Left renal pelvis (tissue), 4 donors: ENCODE measurements at regions not wholly inside any gene's neighbourhood (a gene's known extent, or its start where the extent isn't known, plus 50 kb on each side); places are given as distances from the start of the nearest gene placed in this dataset.

ENCODE experiments used
- DNase-seq, 4 donors: peaks; one replicate each; pipeline ENCODE4 v3.0.0-alpha.2; 2013; ENCODE audit warnings: low read depth in 4 of 4, low spot score in 3 of 4

GRCh38 chr2:173584000-173584399 lies 229.3 kb downstream of the CDCA7 start:
- no peak for DNase-seq

- no peak for DNase-seq
These were observed 230.2 kb downstream of the CDCA7 start for GRCh38 chr2:173584676-173585458.

DNA sequence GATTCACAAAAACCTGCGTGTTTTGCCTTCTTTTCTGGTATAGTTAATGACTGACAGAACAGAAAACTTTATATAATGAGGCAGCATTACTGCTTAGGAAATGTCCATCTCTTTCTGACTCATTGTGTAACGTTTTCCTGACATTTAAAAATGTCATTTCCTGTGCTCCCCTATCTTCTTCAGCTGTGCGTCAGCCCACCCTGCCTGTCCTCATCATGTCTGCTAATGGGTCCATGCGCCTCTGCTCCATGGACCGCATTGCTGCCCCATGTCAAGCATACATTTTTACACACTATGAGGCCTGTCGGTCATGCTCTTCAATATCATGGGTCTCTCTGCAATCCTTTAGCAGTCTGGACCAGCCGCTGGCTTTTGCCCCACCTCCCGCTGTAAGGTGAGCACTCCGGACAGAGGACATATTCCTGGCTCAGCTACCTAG lies 234.3 kb downstream of the CDCA7 start:
- DNase-seq: no peak

DNA sequence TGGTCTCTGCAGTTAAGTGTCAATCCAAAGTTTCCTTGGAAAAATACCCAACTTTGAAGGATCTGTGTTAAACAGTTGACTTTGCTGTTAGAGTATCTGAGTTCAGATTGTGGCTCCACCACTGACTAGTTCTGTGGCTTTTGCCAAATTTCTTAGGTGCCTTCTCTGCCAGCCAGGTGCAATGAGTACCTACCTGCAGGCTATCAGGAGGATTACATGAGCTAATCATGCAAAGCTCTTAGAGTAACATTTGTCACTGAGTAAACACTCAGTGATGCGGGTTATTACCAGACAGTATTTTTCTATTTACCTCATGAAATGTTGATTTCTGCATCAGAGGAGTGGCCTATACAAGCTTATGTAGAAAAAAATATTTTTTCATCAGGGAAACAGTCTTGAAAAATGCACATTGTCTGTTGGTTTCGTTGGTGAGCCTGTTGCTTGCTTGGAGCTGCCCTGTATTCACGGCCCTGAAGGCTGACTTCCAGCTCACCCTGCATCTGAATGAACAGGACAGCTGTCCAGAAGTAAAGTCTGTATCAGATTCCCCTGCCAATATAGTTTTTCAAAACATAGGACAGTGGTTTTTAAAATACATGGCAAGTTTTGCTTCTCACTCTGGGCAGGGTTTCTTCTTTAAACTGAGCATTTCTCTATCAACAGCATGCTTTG lies 235.1 kb downstream of the CDCA7 start:
- no peak for DNase-seq

DNA sequence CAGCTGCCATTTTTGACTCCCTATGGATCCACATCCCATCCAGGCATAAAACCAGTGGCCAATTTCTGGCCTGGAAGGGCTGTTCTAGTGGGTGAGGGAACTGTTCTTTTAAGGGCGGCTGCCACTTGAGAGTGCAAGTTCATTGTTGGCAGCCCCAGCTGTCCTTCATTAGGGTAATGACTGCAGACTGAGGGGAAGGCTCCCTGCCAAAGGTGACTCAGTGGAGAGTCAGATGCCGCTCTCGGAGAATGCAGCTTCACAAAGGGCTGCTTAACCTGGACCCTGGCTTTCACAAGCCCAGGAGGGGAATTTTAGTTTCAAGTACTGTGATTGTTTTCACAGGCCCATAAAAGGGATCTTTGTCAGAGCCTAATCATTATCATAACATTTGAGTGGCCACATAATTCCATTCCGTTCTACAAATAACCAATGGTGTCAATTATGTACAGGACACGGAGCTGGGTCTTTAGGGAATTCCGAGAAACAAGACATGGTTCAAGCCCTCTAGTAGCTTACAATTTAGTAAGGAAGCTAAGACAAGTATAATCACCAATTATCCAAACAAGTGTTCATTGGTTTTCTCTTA lies 235.7 kb downstream of the CDCA7 start:
- no peak for DNase-seq

GRCh38 chr2:173593109-173593508 lies 238.4 kb downstream of the CDCA7 start:
- DNase-seq: no peak

DNA sequence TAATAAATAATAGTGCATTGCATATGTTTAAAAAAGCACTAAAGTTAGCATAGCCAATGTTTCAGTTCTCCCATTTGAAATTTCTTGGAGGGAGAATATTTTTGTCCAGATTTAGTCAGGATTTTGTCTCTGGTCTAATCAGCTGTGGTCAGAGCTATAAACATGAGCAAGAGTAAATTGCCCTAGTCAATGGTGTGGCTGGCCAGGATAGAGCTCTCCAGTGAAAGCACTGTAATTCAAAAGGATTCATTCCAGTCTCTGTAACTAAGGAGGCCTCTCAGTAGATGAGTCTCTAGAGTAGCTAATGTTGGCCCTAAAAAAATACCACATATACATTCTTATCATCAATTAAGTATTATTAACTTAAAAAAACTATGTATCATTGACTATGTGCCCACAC lies 241.6 kb downstream of the CDCA7 start:
- DNase-seq: no peak

DNA sequence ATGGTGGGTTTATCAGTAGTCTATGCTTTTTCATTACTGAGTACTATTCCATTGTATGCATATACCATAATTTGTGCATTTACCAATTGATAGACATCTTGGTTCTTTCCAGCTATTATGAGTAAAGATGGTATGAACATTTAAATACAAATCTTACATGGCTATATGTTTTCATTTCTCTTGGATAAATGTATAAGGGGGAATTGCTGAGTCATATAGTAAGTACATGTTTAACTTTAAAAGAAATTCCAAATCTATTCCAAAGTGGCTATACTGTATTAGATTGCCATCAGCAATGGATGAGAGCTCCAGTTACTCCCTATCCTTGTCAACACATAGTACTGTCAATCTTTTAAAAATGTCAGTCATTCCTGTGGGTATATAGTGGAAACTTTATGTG lies 243.9 kb downstream of the CDCA7 start:
- DNase-seq: no peak

GRCh38 chr2:173599821-173600359 lies 245.2 kb downstream of the CDCA7 start:
- no peak for DNase-seq

- no peak for DNase-seq
These were observed 247.6 kb downstream of the CDCA7 start for GRCh38 chr2:173602153-173602795.

GRCh38 chr2:173605994-173606393 lies 251.3 kb downstream of the CDCA7 start:
- no peak for DNase-seq

- DNase-seq: no peak
These were observed 252.1 kb downstream of the CDCA7 start for GRCh38 chr2:173606619-173607248.

DNA sequence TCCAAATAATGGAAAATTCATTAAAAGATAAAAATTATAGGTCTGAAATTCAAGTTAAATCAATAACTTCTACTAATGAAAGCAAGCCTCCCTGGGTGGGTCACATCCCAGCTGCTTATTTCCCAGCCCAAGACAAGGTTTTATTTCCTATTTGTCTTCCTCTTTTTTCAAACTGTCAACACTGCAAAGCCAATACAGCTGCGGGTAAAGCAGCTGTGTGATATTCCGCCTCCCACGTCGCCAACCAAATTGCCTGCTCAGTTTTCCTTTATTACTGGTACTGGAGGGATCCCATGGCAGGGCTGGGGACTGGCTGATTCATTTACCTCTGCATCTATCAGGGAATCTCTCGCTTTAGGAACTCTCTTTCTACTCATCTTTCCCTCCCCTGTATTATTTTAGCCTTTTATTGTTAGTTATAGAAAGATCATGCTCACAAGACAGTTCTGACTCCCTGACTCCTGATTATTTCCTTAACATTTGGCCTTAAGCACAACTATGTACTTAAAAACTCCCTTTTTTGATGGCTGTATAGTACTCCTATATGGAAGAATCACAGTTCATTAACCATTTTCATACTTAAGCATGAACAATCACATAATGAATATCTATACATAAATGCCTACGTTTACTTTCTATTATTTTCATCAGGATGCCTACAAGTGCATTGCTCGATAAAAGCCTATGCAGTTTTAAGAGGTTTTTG lies 253.1 kb downstream of the CDCA7 start:
- DNase-seq: peak in 1 of 4 donors; percentile 36

GRCh38 chr2:173611121-173611520 lies 256.4 kb downstream of the CDCA7 start:
- DNase-seq: no peak

DNA sequence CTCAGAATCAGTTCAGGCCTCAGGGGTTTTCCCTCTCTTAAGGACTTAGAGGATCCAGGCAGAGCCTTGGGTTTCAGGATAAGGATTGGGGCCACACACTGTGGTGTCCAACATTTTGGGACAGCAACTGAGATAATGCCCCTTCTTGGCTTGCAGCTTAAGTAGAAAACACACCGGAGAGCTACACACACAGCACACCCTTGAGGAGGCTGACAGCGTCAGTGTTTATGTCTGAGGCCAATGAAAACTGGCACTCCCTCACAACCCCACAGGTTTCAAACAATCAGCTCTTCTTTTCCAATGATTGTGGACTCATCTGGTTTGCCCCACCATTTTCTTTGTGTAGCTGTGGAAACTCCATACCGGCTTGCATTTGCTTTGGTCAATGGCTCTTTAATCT lies 257.7 kb downstream of the CDCA7 start:
- no peak for DNase-seq

DNA sequence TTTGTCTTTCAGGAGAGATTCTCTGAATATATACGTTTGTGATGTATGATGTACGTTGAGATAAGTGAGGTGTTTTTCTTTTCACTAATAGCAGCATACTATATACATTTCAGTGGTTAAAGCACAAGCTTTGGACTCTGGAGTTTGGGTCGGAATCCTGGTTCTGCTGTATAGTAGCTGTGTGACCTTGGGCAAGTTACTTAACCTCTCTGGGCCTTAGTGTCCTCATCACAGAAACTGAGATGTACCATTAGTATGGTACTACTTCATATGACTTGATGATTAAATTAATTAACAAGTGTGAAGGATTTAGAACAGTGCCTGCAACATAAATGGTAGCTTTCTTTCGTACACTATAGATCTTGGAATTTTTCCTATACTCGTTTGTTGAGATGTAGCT lies 258.7 kb downstream of the CDCA7 start:
- no peak for DNase-seq

DNA sequence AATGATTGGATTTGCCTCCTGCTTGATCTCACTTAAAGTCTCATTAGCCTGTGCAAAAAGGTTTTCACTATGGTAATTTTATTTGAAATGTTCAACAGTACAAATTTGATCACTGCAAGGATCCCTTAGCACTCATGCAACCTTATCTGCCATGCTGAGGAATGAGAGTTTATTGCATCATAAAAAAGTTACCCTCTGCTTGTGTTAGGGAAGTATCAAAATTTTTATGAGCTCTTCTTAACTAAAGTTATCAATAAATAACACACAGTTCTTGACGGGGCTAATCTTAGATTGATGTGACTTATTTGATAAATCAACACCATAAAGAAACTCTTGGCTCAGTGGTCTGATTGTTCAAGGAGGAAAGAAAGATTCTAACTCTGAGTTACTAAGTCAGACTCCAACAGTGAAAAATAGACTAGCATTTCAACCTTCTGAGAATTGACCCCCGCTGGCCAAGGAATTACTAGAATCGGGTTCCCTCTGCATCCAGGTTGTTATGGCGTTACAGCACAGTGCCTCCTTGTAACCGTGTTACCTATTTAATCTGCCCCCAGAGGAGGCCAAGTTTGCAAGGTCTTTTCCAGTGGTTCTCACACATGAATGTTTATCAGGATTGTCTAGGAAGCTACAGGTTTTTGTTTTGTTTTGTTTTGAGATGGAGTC lies 259.7 kb downstream of the CDCA7 start:
- no peak for DNase-seq

DNA sequence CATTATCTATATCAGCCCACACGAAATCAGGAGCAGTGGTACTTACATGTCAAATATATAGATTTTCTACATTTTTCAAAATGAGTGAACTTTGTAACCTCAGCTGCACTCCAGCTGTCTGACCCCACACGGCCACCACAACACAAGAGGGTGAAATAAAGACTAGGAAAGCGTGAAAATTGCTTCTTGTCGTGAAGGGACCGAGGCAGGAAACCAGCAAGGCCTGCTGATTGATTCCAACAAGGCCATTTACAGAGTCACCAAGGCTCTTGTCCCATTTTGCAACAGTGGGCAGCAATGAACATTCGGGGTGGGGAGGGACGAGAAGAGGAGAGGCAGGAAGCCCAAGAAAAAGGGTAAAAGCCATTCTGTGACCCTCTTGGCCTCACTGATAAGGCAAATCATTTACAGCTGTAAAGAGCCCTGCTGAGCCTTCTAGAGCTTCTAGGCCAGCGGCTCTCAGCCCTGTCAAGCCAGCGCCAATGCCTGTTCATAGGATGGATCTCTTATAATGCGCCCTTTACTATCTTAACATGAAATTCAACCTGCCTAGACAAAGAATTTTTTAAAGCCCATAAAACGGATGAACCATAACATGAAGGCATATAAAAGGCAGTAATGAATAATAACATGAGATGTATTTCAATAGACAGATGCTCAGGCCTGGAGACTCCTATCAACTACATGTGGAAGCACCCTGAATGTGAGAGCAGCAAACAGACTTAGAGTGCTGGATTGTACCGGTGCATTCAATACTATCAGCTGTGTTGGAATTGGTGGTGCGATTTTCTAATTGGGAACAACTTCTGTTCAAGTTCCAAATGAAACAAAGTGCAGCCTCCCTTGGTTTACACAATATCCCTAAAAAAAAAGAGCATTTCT lies 269.0 kb downstream of the CDCA7 start:
- DNase-seq: no peak

- DNase-seq: no peak
These were observed 270.6 kb downstream of the CDCA7 start for GRCh38 chr2:173625315-173625714.
